Tibial nerve (tissue), 4 donors: ENCODE measurements at regions not wholly inside any gene's neighbourhood (a gene's known extent, or its start where the extent isn't known, plus 50 kb on each side); places are given as distances from the start of the nearest gene placed in this dataset.
"Not testable (repeated sequence)": the region's sequence is repeated elsewhere in the genome, so short reads cannot be mapped to it uniquely, and the experiment has no call there.

Source experiments
- DNase-seq, 2 donors: peaks; one replicate each; pipeline ENCODE4 v3.0.0-alpha.2; 2019; ENCODE audit warnings: low spot score in 2 of 2
- H3K27ac ChIP-seq, 4 donors: fragments of 200-600 bp; sonication (generic) in 3 of 4; one replicate each; pipeline ENCODE4 v1.5.1; 2017 to 2019; ENCODE audit warnings: mild to moderate bottlenecking in 1 of 4
- H3K27me3 ChIP-seq, 2 donors: fragments of 200-600 bp; sonication (generic) in 1 of 2; one replicate each; pipeline versions ENCODE4 v1.5.1 to v1.6.0; 2017 to 2019
- H3K36me3 ChIP-seq, 3 donors: fragments of 200-600 bp; sonication (generic); one replicate each; pipeline ENCODE4 v1.5.1; 2018 to 2019
- H3K4me1 ChIP-seq, 4 donors: fragments of 200-600 bp; sonication (generic) in 3 of 4; one replicate each; pipeline ENCODE4 v1.5.1; 2017 to 2019
- H3K4me3 ChIP-seq, 4 donors: fragments of 200-600 bp; sonication (generic) in 3 of 4; one replicate each; pipeline ENCODE4 v1.5.1; 2017 to 2019; ENCODE audit warnings: mild to moderate bottlenecking in 1 of 4, moderate library complexity in 1 of 4
- H3K9me3 ChIP-seq, 4 donors: fragments of 200-600 bp; sonication (generic) in 3 of 4; one replicate each; pipeline ENCODE4 v1.5.1; 2017 to 2019
- EP300 ChIP-seq, 2 donors: sonication (generic); formaldehyde crosslinking; IDR thresholded peaks; one replicate each; pipeline ENCODE4 v1.6.1; 2017; ENCODE audit warnings: antibody characterized with exemption in 2 of 2, mild to moderate bottlenecking in 1 of 2
- POLR2A ChIP-seq, 2 donors: fragments of 450-650 bp; IDR thresholded peaks; one replicate each; pipeline ENCODE4 v1.6.1; 2017; ENCODE audit warnings: antibody characterized with exemption in 2 of 2, mild to moderate bottlenecking in 2 of 2, moderate library complexity in 2 of 2
- WGBS, 2 donors: methylation state at CpG; one replicate each; pipeline ENCODE4 v1.1.5; 2018; 5-methylcytosine and 5-hydroxymethylcytosine counted together
- TF ChIP-seq, protein P1 (sequence below), 5 experiments: fragments of 200-600 bp in 3 of 5; fragments of 450-650 bp in 2 of 5; sonication (generic) in 3 of 5; IDR thresholded peaks; one replicate each; pipeline ENCODE4 v1.5.1; 2016 to 2019; ENCODE audit warnings: antibody characterized with exemption in 5 of 5, mild to moderate bottlenecking in 3 of 5, moderate library complexity in 2 of 5

DNA sequence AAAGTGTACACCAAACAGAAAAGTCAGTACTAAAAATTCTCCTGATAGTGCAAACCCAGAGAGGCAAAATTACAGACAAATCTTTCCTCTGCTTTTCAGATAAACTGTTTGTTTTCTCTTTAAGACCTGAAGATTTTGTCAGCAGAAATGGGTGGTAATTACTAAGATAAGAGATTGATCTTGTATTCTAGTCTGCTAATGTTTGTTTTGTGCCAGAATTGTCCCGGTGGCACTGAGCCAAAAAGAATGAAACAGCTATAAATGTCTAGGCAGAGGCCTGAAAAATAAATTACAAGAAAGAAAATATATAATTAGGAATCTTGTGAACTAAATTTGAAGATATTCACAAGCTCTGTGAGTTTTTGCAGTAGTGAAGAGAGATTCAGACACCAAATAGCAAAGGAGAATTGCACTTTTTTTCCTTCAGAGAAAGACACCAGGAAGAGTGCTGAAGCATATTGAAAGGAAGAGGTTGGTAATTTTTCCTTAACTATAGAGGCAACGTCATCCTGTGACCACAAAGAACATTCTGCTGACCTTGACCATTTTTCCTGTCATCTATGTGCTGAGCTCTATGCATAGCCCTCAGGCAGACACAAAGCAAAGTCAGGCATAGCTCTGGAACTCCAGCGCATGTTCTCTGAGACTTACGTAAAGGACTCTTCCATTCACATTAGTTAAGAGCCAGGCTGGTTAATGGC lies 314.5 kb upstream of the RASGEF1B start:
- peak overlapping the region in 1 of 4 donors; percentile 37 for H3K27ac ChIP-seq
- H3K9me3 ChIP-seq, result no peaks in the 10 kb centered on the region
- no peaks in the 10 kb centered on the region for H3K36me3 ChIP-seq
- no peak for TF ChIP-seq POLR2A (IDR thresholded peaks at IDR 0.05)
- no peaks in the 10 kb centered on the region for H3K27me3 ChIP-seq
- 27 to 35% methylated on average over 4 of the region's 4 CpGs for WGBS, 2 donors
- H3K4me1 ChIP-seq, result peaks cover 0 to 14% (median 5%) of the 10 kb centered on the region in 4 donors
- DNase-seq, result peak in 1 of 2 donors; percentile 33
- H3K4me3 ChIP-seq, result no peak overlapping the region

DNA sequence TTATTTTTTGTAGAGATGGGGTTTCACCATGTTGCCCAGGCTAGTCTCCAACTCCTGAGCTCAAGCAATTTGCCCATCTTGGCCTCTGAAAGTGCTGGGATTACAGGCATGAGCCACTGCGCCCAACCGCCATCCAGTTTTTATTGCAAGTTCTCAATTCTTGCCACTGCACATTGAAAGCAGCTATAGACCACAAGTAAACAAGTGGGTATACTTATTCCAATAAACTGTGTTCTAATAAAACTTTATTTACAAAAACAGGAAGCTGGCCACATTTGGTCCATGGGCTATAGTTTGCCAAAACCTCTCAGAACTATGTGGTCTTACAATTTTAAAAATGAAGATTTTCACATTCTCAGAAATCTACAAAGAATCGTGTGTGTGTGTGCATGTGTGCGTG lies 313.6 kb upstream of the RASGEF1B start:
- no peak overlapping the region for H3K27ac ChIP-seq
- no peak overlapping the region for H3K4me3 ChIP-seq
- no peaks in the 10 kb centered on the region for H3K36me3 ChIP-seq
- H3K27me3 ChIP-seq, result no peaks in the 10 kb centered on the region
- WGBS, 2 donors, result 95 to 97% methylated on average over 4 of the region's 4 CpGs
- no peak for DNase-seq
- no peak for TF ChIP-seq POLR2A (IDR thresholded peaks at IDR 0.05)
- TF ChIP-seq, protein P1, sequence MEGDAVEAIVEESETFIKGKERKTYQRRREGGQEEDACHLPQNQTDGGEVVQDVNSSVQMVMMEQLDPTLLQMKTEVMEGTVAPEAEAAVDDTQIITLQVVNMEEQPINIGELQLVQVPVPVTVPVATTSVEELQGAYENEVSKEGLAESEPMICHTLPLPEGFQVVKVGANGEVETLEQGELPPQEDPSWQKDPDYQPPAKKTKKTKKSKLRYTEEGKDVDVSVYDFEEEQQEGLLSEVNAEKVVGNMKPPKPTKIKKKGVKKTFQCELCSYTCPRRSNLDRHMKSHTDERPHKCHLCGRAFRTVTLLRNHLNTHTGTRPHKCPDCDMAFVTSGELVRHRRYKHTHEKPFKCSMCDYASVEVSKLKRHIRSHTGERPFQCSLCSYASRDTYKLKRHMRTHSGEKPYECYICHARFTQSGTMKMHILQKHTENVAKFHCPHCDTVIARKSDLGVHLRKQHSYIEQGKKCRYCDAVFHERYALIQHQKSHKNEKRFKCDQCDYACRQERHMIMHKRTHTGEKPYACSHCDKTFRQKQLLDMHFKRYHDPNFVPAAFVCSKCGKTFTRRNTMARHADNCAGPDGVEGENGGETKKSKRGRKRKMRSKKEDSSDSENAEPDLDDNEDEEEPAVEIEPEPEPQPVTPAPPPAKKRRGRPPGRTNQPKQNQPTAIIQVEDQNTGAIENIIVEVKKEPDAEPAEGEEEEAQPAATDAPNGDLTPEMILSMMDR (IDR thresholded peaks at IDR 0.05), result no peak
- no peak for TF ChIP-seq EP300 (IDR thresholded peaks at IDR 0.05)
- peaks cover 0 to 14% (median 5%) of the 10 kb centered on the region in 4 donors for H3K4me1 ChIP-seq
- H3K9me3 ChIP-seq, result no peaks in the 10 kb centered on the region

DNA sequence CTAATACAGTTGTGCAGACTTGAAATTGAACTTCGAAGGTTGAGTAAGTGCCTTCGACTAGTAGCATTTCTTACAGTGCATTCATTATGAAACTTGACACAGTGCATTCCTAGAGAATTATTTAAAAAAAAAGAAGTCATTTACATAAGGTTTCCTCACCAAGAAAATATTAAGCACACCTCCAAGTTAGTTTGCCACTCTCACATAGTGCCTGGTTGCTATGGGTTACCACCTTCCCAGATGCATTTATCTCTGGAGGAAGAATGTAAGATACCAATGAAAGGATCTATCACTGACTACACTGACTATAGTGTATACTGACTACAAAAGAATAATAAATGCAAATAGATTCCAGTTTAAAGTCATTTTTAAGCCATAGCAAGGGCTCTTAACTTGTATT lies 311.9 kb upstream of the RASGEF1B start:
- WGBS, 2 donors, result 61 to 66% methylated on average over 2 of the region's 2 CpGs
- Histone ChIP-seq H3K27me3 (no peaks in the 10 kb centered on the region), H3K9me3 (no peaks in the 10 kb centered on the region), H3K4me3 (no peak overlapping the region), H3K27ac (no peak overlapping the region), H3K36me3 (no peaks in the 10 kb centered on the region), H3K4me1 (peaks cover 0 to 14% (median 5%) of the 10 kb centered on the region in 4 donors)
- no peak for DNase-seq
- TF ChIP-seq POLR2A (IDR thresholded peaks at IDR 0.05) (no peak), EP300 (IDR thresholded peaks at IDR 0.05) (no peak)
- TF ChIP-seq, protein P1 (IDR thresholded peaks at IDR 0.05), result no peak

DNA sequence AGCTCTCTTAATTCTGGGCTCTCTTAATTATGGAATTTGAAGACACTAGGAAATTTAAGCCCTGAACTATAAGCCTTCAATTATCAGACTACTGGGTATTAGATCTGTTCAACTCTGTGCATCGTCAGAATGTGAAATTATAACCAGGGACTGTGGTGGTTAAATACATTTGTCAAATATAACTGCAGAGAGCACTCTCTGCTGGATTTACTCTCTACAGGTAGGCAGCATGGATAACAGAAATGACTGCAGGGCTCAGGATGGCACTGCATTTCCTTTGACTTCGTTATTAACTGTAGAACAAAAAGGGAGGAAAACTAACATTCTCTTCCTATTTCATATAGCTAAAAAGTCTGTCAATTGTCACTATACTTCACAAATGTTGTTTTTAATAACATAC lies 310.1 kb upstream of the RASGEF1B start:
- no peak for DNase-seq
- 79 to 81% methylated on average over 2 of the region's 2 CpGs for WGBS, 2 donors
- Histone ChIP-seq H3K27ac (no peak overlapping the region), H3K36me3 (no peaks in the 10 kb centered on the region), H3K4me3 (no peak overlapping the region), H3K27me3 (no peaks in the 10 kb centered on the region), H3K4me1 (peaks cover 0 to 11% (median 4%) of the 10 kb centered on the region in 4 donors), H3K9me3 (no peaks in the 10 kb centered on the region)
- TF ChIP-seq POLR2A (IDR thresholded peaks at IDR 0.05), result no peak
- no peak for TF ChIP-seq EP300 (IDR thresholded peaks at IDR 0.05)
- TF ChIP-seq, protein P1 (IDR thresholded peaks at IDR 0.05), result no peak

DNA sequence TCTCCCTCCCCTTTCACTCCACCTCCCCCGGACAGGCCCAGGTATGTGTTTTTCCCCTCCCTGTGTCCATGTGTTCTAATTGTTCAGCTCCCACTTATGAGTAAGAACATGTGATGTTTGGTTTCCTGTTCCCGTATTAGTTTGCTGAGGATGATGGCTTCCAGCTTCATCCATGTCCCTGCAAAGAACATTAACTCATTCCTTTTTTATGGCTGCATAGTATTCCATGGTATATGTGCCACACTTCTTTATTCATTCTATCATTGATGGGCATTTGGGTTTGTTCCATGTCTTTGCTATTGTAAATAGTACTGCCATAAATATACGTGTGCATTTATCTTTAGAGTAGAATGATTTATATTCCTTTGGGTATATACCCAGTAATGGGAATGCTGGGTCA lies 306.0 kb upstream of the RASGEF1B start:
- H3K4me3 ChIP-seq, DNase-seq, H3K36me3 ChIP-seq, H3K9me3 ChIP-seq, H3K4me1 ChIP-seq, H3K27ac ChIP-seq, H3K27me3 ChIP-seq: not testable (repeated sequence)
- 88 to 91% methylated on average over 3 of the region's 3 CpGs for WGBS, 2 donors

DNA sequence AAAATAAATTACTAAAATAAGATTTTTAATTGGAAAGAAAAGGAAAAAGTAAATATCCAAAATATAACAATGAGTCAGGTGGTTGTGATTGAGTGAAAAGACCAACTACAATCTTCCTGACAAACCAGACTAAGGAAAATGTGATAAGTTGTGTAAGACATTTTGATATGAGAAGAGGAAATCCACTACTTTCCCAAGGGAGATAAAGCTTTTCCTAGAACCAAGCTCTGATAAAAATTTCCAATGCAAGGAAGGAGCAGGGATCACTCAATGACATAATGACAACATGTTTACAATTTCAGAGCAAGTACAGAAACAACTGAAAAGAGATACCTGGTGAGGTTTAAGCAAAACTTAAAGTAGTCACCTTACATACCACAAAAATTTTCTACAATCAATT lies 305.1 kb upstream of the RASGEF1B start:
- Histone ChIP-seq H3K36me3 (no peaks in the 10 kb centered on the region), H3K27ac (no peak overlapping the region), H3K4me3 (no peak overlapping the region), H3K4me1 (no peaks in the 10 kb centered on the region), H3K27me3 (no peaks in the 10 kb centered on the region), H3K9me3 (no peaks in the 10 kb centered on the region)
- DNase-seq, result no peak
- no peak for TF ChIP-seq EP300 (IDR thresholded peaks at IDR 0.05)
- no peak for TF ChIP-seq POLR2A (IDR thresholded peaks at IDR 0.05)
- TF ChIP-seq, protein P1 (IDR thresholded peaks at IDR 0.05), result no peak
